ENCODE measurements at regions not wholly inside any gene's neighbourhood (a gene's known extent, or its start where the extent isn't known, plus 50 kb on each side); places are given as distances from the start of the nearest gene placed in this dataset.

- TF ChIP-seq CTCF (IDR thresholded peaks at IDR 0.05; ENCODE audit: insufficient read depth, low read length): no peak
- TF ChIP-seq POLR2AphosphoS5 (IDR thresholded peaks at IDR 0.05; ENCODE audit: low read depth): no peak
Observed at GRCh38 chr13:72537395-72537780, 190.0 kb downstream of the MZT1 start.
